ENCODE measurements at regions not wholly inside any gene's neighbourhood (a gene's known extent, or its start where the extent isn't known, plus 50 kb on each side); places are given as distances from the start of the nearest gene placed in this dataset.

DNA sequence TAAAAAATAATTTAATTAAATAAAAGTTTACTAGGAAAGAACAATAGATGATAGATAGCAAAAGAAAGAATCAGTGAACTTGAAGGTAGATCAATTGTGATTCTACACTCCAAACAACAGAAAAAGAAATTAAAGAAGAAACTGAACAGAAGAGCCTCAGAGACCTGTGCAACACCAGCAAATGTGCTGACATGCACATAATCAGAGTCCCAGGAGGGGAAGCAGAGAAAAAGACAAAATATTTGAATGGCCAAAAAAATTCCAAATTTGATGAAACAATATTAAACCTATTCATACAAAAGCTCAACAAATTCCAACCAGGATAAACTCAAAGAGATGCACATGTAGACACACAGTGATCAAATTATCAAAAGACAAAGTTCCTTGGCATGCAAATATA, 267.5 kb upstream of the OPRM1 start:
- TF ChIP-seq, protein P1, sequence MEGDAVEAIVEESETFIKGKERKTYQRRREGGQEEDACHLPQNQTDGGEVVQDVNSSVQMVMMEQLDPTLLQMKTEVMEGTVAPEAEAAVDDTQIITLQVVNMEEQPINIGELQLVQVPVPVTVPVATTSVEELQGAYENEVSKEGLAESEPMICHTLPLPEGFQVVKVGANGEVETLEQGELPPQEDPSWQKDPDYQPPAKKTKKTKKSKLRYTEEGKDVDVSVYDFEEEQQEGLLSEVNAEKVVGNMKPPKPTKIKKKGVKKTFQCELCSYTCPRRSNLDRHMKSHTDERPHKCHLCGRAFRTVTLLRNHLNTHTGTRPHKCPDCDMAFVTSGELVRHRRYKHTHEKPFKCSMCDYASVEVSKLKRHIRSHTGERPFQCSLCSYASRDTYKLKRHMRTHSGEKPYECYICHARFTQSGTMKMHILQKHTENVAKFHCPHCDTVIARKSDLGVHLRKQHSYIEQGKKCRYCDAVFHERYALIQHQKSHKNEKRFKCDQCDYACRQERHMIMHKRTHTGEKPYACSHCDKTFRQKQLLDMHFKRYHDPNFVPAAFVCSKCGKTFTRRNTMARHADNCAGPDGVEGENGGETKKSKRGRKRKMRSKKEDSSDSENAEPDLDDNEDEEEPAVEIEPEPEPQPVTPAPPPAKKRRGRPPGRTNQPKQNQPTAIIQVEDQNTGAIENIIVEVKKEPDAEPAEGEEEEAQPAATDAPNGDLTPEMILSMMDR (optimal IDR thresholded peaks at IDR 0.05 in 1 of 3, IDR thresholded peaks at IDR 0.05 in 1 of 3, conservative IDR thresholded peaks at IDR 0.05 in 1 of 3; ENCODE audit: extremely low read depth in 1 of 3, insufficient read depth in 2 of 3, low read length in 3 of 3) = no peak
- no peak for TF ChIP-seq EZH2 (IDR thresholded peaks at IDR 0.05; ENCODE audit: low read length)

All from keratinocyte (primary cell).